A549 (cell line): ENCODE measurements at regions not wholly inside any gene's neighbourhood (a gene's known extent, or its start where the extent isn't known, plus 50 kb on each side); places are given as distances from the start of the nearest gene placed in this dataset.
A peak's percentile ranks its signal among the peaks of the same experiment; 100 is the strongest.

Experiments used
- ATAC-seq, 2 experiments: fragments of 200-7000 bp in 1 of 2; fragments of >200 bp in 1 of 2; cut with Nextera tagmentation in 1 of 2; cut with Tn5 transposase in 1 of 2; 3 replicates each; pipeline versions ENCODE4 v1.8.0 to v1.9.1; 2018 to 2020; ENCODE audit warnings: mild to moderate bottlenecking in 1 of 2, moderate library complexity in 1 of 2
- CTCF ChIA-PET: fragments of 300-600 bp; sonication (Branson Sonifier 250); formaldehyde crosslinking; extraction: SDS; loops from one replicate; lab custom pipeline; 2021; ENCODE audit warnings: antibody characterized with exemption, inconsistent platforms; lab: Yijun Ruan, JAX
- POLR2A ChIA-PET: fragments of 350-600 bp; formaldehyde crosslinking; extraction: SDS; loops from one replicate; lab custom pipeline; 2021; ENCODE audit warnings: antibody characterized with exemption, inconsistent platforms; lab: Yijun Ruan, JAX
- DNase-seq, 2 experiments: peaks; one replicate each; pipeline versions ENCODE4 v3.0.0 to v3.0.0-alpha.2; 2011 to 2016; ENCODE audit warnings: low read depth in 1 of 2, low spot score in 1 of 2
- FAIRE-seq: peaks from 2 replicates; lab custom pipeline; 2011; peaks lifted over from hg19 to GRCh38; lab: Jason Lieb, UNC
- H3K27ac ChIP-seq, 2 experiments: fragments of >200 bp; sonication (Bioruptor Twin); formaldehyde crosslinking; 3 replicates each; pipeline ENCODE4 v1.5.1; 2016 to 2017
- H3K4me1 ChIP-seq: fragments of >200 bp; sonication (Bioruptor Twin); formaldehyde crosslinking; 3 replicates; pipeline ENCODE4 v1.6.1; 2016
- H3K4me2 ChIP-seq: fragments of >200 bp; sonication (Bioruptor Twin); formaldehyde crosslinking; 3 replicates; pipeline ENCODE4 v1.6.1; 2016
- H3K4me3 ChIP-seq: fragments of >200 bp; sonication (Bioruptor Twin); formaldehyde crosslinking; 3 replicates; pipeline ENCODE4 v1.5.1; 2016
- H3K9me3 ChIP-seq: fragments of >200 bp; sonication (Bioruptor Twin); formaldehyde crosslinking; 3 replicates; pipeline ENCODE4 v1.6.1; 2016
- BHLHE40 ChIP-seq: IDR thresholded peaks from 2 replicates; pipeline ENCODE4 v1.6.1; 2012; ENCODE audit warnings: low read depth, low read length, inconsistent platforms
- CEBPB ChIP-seq, 2 experiments: fragments of >200 bp in 1 of 2; sonication (Bioruptor Twin) in 1 of 2; formaldehyde crosslinking in 1 of 2; IDR thresholded peaks; 2 replicates each; pipeline ENCODE4 v1.6.1; 2012 to 2016
- CHD2 ChIP-seq: fragments of 150-350 bp; IDR thresholded peaks from 2 replicates; pipeline ENCODE4 v1.6.1; 2014; ENCODE audit warnings: low read length; ENCODE audit not compliant: partially characterized antibody
- CTCF ChIP-seq: fragments of >200 bp; sonication (Bioruptor Twin); formaldehyde crosslinking; IDR thresholded peaks from 3 replicates; pipeline ENCODE4 v1.5.1; 2016
- EHF ChIP-seq: fragments of 250-450 bp; sonication (Bioruptor Pico); IDR thresholded peaks from 2 replicates; pipeline ENCODE4 v1.5.0; 2020; ENCODE audit warnings: mild to moderate bottlenecking
- ELK1 ChIP-seq: fragments of 150-350 bp; IDR thresholded peaks from 2 replicates; pipeline ENCODE4 v1.6.1; 2014; ENCODE audit warnings: low read depth, mild to moderate bottlenecking, low read length
- HOXA7 ChIP-seq: fragments of 250-450 bp; sonication (Bioruptor Pico); IDR thresholded peaks from 2 replicates; pipeline ENCODE4 v1.5.0; 2020; ENCODE audit warnings: mild to moderate bottlenecking, moderate library complexity
- HOXB5 ChIP-seq: fragments of 250-450 bp; sonication (Bioruptor Pico); IDR thresholded peaks from 2 replicates; pipeline ENCODE4 v1.5.0; 2020; ENCODE audit warnings: mild to moderate bottlenecking, moderate library complexity
- JUNB ChIP-seq: fragments of >200 bp; sonication (Bioruptor Twin); formaldehyde crosslinking; IDR thresholded peaks from 2 replicates; pipeline ENCODE4 v1.6.1; 2016
- MAFK ChIP-seq: fragments of 450-650 bp; IDR thresholded peaks from 2 replicates; pipeline ENCODE4 v1.6.1; 2014; ENCODE audit not compliant: partially characterized antibody
- MAX ChIP-seq: IDR thresholded peaks from 2 replicates; pipeline ENCODE4 v1.6.1; 2012
- NFE2L2 ChIP-seq: fragments of 150-350 bp; conservative IDR thresholded peaks from 2 replicates; pipeline ENCODE4 v1.6.1; 2014; ENCODE audit warnings: low read length
- RARB ChIP-seq: fragments of 250-450 bp; sonication (Bioruptor Pico); IDR thresholded peaks from 2 replicates; pipeline ENCODE4 v1.8.0; 2021; ENCODE audit warnings: mild to moderate bottlenecking, moderate library complexity
- RCOR1 ChIP-seq: fragments of 150-350 bp; IDR thresholded peaks from 2 replicates; pipeline ENCODE4 v1.6.1; 2014; ENCODE audit warnings: antibody characterized with exemption, low read length, low read depth
- RNF2 ChIP-seq: fragments of 200-600 bp; sonication (generic); IDR thresholded peaks from 2 replicates; pipeline ENCODE4 v1.6.1; 2016; ENCODE audit warnings: low read depth, mild to moderate bottlenecking, antibody characterized with exemption, moderate library complexity, borderline replicate concordance
- TFCP2L1 ChIP-seq: fragments of 250-450 bp; sonication (Bioruptor Pico); IDR thresholded peaks from 2 replicates; pipeline ENCODE4 v1.5.0; 2021; ENCODE audit warnings: mild to moderate bottlenecking
- TP53 ChIP-seq: fragments of 250-450 bp; sonication (Bioruptor Pico); IDR thresholded peaks from 2 replicates; pipeline ENCODE4 v1.5.0; 2021; ENCODE audit warnings: mild to moderate bottlenecking, moderate library complexity
- USF2 ChIP-seq: fragments of 450-650 bp; IDR thresholded peaks from 2 replicates; pipeline ENCODE4 v1.6.1; 2014; ENCODE audit warnings: antibody characterized with exemption
- ZNF302 ChIP-seq: fragments of 250-450 bp; sonication (Bioruptor Pico); IDR thresholded peaks from 2 replicates; pipeline ENCODE4 v1.9.0; 2021; ENCODE audit warnings: inconsistent platforms, mild to moderate bottlenecking, moderate library complexity
- ZSCAN20 ChIP-seq: fragments of 250-450 bp; sonication (Bioruptor Pico); IDR thresholded peaks from 2 replicates; pipeline ENCODE4 v1.8.0; 2022; ENCODE audit warnings: mild to moderate bottlenecking, moderate library complexity
- WGBS: methylation state at CpG from one replicate; pipeline ENCODE4 v1.1.6; 2017; ENCODE audit errors: missing lambda C conversion rate; 5-methylcytosine and 5-hydroxymethylcytosine counted together

GRCh38 chr7:98493030-98493778 lies 92.3 kb upstream of the BAIAP2L1 start:
- WGBS: 39% methylated on average over 21 of the region's 21 CpGs
- ATAC-seq: no peak
- Histone ChIP-seq H3K27ac (no peak overlapping the region), H3K4me2 (no peak overlapping the region), H3K4me3 (no peak overlapping the region), H3K4me1 (no peaks in the 10 kb centered on the region), H3K9me3 (peaks cover 30% of the 10 kb centered on the region)
- CTCF ChIA-PET: interaction anchor here (1.1 kb wide), 1 partner anchor 25 kb away, joined by 3 read pairs; no protein-coding TSS in a partner anchor
- no peak for TF ChIP-seq MAFK
- peak; percentile 46; the same call in 1 of the 2 replicates for TF ChIP-seq USF2
- DNase-seq: no peak
- POLR2A ChIA-PET: no interaction called here
- FAIRE-seq: no peak

- TF ChIP-seq CEBPB (IDR thresholded peaks at IDR 0.05) (0 out of 4 replicates have a peak, but pooled peaks of 1 of the 2 experiments have one; percentile 19), HOXA7 (no peak)
- Histone ChIP-seq H3K9me3 (no peaks in the 10 kb centered on the region), H3K4me3 (no peak overlapping the region), H3K4me1 (no peaks in the 10 kb centered on the region), H3K27ac (no peak overlapping the region), H3K4me2 (no peak overlapping the region)
- ATAC-seq: no peak
- ChIA-PET CTCF (interaction anchor here (0.6 kb wide), 1 partner anchor 42 kb away, joined by 4 read pairs; no protein-coding TSS in a partner anchor), POLR2A (no interaction called here)
- FAIRE-seq: no peak
- no peak for DNase-seq
- WGBS: 7% methylated on average over 7 of the region's 7 CpGs
Measured at GRCh38 chr7:98488167-98488566, 87.3 kb upstream of the BAIAP2L1 start.

- 38% methylated on average over 11 of the region's 11 CpGs for WGBS
- ChIA-PET POLR2A (no interaction called here), CTCF (no interaction called here)
- Histone ChIP-seq H3K27ac (no peak overlapping the region), H3K4me3 (no peak overlapping the region), H3K4me1 (no peaks in the 10 kb centered on the region), H3K4me2 (no peak overlapping the region), H3K9me3 (peaks cover 14% of the 10 kb centered on the region; the same call in 2 of the 3 replicates)
- no peak; a peak in 1 of 6 replicates for ATAC-seq
- no peak for FAIRE-seq
- no peak for TF ChIP-seq RARB (CRISPR knock-in tag)
- TF ChIP-seq RNF2: no peak
- TF ChIP-seq HOXA7: no peak
- no peak for DNase-seq
Measured at GRCh38 chr7:98483964-98484545, 83.2 kb upstream of the BAIAP2L1 start.

- WGBS: 60% methylated on average over 12 of the region's 12 CpGs
- Histone ChIP-seq H3K9me3 (peaks cover 14% of the 10 kb centered on the region; the same call in 2 of the 3 replicates), H3K4me1 (no peaks in the 10 kb centered on the region), H3K27ac (no peak overlapping the region), H3K4me2 (no peak overlapping the region), H3K4me3 (no peak overlapping the region)
- no peak; a peak in 1 of 6 replicates for ATAC-seq
- DNase-seq: no peak
- ChIA-PET POLR2A (no interaction called here), CTCF (no interaction called here)
- no peak for FAIRE-seq
- TF ChIP-seq EHF (CRISPR knock-in tag) (no peak), RNF2 (no peak), JUNB (no peak), ZSCAN20 (CRISPR knock-in tag) (no peak), CEBPB (IDR thresholded peaks at IDR 0.05) (no peak), ELK1 (no peak), CHD2 (no peak), BHLHE40 (no peak), TFCP2L1 (CRISPR knock-in tag) (no peak), MAFK (no peak), TP53 (no peak), ZNF302 (CRISPR knock-in tag) (no peak), HOXB5 (no peak), MAX (no peak), NFE2L2 (no peak), CTCF (no peak), RCOR1 (no peak)
Measured at GRCh38 chr7:98483276-98483963, 82.5 kb upstream of the BAIAP2L1 start.
